NCI-H1417 treated with DMSO at 0.1 percent for 48 hours (cell line): ENCODE measurements at regions not wholly inside any gene's neighbourhood (a gene's known extent, or its start where the extent isn't known, plus 50 kb on each side); places are given as distances from the start of the nearest gene placed in this dataset.
A peak's percentile ranks its signal among the peaks of the same experiment; 100 is the strongest.

Experiments used
- DNase-seq: peaks from one replicate; lab custom pipeline; 2025; lab: John Stamatoyannopoulos, UW

DNA sequence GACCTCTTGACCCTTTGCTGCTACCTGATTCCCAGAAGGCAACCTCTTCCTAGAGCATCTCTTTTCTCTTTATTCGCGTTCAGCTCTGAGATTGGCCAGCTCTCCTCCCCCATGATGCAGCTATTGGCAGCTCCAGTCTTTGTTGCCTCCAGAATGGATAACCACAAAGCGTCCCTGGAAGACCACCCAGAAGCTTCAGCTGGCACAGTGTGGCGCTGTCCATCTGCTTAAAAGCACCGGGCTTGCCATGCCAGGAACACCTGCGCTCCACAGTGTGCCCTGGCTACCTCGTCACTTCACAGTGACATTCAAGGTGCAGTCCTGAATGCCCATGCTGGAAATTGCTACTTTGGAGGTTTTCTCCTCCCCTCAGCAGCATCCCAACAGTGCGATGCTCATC, 353.9 kb downstream of the LMO4 start:
- no peak for DNase-seq

DNA sequence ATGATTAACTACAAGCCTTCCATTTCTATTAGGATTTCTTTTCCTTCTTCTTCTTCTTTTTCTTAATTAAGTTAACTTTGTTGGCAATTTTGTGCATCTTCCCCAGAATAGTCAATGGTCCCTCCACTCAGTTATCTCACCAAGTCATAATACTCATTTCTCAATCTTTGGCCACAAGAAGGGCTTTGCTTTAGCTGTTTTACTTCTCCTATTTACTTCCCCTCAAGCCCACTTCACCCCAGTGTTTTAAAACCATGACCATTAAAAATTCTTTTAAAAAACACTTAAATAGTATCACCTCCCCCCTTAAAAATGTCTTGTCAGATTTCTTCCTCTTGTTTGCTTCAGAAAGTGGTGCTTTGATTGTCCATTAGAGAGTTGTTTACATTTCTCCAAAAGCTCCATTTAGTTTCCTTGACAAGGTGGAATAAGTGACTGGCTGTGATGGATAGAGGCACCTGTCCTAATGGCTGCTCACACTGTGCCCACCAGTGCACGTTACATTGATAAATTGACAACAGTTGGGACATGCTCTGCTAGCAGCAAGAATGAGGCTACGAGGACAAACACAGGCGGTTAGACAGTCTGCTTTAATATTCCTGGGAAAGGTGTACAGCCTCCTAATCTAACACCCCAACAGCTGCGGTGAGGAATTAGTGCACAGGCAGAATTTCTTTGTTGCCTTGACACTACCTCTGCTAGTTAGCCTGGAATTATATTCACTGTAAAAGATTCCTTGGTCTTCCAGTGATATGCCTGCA, 354.7 kb downstream of the LMO4 start:
- peak; percentile 57 for DNase-seq

DNA sequence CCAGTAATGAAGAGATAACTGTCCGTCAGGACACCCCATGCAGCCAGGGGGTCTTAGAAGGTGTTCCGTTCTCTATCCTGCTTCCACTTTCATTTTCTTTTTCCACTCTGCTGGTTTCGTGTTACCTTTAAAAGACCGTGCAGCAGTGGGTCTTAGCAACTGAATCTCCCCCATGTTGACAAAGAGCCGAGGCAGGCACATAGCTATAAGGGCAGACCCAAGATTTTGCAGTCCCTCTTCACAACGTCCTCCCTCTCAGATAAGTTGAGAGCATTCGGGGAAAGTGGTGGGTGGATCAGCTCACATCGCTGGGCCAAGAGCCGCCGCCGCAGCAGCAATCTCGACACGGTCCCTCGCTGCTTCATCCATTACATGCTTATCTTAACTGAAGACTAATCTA, 355.5 kb downstream of the LMO4 start:
- no peak for DNase-seq

DNA sequence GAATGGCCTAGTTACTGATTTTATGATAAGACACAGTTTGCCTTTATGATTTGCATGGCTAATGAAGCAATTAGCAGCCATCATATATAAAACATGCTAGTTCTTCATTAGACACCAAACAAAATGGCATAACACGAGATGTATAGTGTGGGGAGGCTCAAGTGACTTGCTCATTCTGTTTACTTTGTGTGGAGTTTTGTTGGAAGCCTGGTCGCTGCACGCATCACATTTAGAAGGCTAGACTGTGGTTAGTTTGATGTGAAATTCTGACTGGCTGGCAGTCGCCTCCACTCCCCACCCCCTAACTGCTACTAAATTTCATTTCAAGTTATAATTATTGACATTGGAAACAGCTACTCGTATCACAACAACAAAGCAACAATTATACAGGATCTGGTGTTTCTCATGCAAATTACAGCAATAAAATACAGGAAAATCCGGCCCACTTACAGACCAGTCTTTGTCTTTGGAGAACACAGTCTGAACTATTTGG, 356.1 kb downstream of the LMO4 start:
- no peak for DNase-seq

- DNase-seq: no peak
Observed at GRCh38 chr1:87685311-87686135, 356.8 kb downstream of the LMO4 start.

DNA sequence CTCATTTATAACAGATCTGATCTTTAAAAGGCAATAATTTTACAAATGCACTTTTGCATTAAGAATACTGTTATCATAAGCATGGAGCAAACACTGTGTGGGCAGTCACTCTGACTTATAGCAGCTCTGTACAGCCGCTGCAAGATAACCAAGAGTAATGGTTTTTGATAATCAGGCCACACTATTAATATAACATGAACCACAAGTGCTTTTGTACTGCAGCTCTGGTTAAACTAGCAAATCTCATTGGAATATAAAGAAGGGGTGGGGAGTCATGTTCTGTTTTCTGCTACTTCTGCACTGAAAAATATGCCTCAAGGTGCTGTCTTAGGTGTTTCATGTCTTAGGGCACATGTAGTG, 357.4 kb downstream of the LMO4 start:
- DNase-seq: no peak

DNA sequence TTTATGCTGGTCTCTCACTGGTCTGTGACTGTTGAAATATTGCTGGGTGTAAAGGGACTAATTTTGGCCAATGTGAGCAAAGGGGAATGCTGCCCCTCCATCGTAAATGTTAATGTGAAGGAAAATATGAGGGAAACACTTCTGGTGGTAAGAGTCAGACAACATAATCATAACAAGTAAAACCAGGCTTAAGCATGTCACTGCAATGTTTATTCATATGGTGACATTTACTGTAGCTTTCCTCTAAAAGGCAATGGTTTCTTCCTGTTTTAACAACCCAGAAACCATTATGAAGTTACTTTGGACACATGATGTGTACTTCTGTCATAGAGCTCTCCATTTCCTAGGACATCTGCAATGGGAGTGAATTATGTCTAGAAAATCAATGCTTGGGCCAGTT, 358.0 kb downstream of the LMO4 start:
- DNase-seq: no peak

- DNase-seq: no peak
Observed at GRCh38 chr1:87688136-87688535, 359.5 kb downstream of the LMO4 start.

DNA sequence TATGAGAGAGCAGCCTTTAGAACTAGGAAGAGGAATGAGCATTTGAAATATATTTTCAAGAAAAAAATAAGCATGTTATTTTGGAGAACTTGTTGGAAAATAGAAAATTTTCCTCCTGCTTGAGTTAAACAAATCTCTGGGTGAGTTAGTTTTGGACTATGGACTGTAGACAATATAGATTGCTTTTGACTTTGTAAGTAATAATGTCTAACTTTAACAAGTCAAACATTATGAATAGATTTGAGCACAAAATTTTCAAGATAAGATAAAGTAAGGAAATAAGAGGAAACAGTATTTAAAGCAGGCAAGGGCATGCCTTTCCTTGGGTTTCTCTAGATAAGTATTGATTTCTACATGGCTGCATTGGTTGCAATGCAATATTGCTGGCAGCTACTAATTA, 360.8 kb downstream of the LMO4 start:
- no peak for DNase-seq

DNA sequence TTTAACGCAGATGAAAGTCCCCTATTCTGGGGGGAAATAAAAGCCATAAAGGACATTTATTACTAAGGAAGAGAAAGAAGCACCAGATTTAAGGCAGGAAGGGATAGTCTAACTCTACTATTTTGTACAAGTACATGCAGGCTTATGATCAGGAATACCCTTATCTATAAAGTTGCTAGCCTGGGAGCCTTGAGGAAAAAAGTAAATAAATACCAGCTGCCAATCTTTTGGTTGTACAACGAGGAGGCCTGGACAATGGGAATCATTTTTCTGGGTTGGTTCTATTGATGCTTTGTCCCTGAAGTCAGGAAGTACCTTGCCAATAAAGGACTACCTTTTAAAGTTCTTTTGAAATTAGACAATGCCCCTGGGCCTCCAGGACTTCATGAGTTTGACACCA, 367.8 kb downstream of the LMO4 start:
- no peak for DNase-seq

GRCh38 chr1:87702455-87702854, 373.8 kb downstream of the LMO4 start:
- no peak for DNase-seq

- DNase-seq: no peak
Observed at GRCh38 chr1:87705233-87705632, 376.6 kb downstream of the LMO4 start.

- DNase-seq: no peak
Observed at GRCh38 chr1:87706203-87706602, 377.5 kb downstream of the LMO4 start.

- no peak for DNase-seq
Observed at GRCh38 chr1:87706779-87707228, 378.1 kb downstream of the LMO4 start.

GRCh38 chr1:87707411-87707810, 378.7 kb downstream of the LMO4 start:
- no peak for DNase-seq

- no peak for DNase-seq
Observed at GRCh38 chr1:87712261-87713010, 383.8 kb downstream of the LMO4 start.

DNA sequence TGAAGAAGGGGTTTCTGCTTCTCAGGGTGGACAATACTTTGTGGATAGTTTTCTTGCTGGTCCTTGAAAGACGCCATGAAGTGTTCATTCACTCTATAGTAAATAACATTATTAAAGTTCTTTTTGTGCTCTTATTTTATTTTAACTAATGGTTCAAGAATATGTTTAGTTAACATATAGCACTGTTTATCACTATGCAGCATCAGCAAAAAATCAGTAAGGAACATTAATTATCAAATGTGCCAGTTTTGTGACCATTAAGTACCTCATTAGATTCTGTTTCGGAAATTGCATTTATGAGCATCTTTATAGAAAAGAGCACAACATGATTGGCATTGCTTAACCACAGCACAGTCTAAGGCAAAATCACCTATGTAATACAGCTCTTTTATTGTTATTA, 385.6 kb downstream of the LMO4 start:
- DNase-seq: no peak

- DNase-seq: no peak
Observed at GRCh38 chr1:87715052-87715451, 386.4 kb downstream of the LMO4 start.

DNA sequence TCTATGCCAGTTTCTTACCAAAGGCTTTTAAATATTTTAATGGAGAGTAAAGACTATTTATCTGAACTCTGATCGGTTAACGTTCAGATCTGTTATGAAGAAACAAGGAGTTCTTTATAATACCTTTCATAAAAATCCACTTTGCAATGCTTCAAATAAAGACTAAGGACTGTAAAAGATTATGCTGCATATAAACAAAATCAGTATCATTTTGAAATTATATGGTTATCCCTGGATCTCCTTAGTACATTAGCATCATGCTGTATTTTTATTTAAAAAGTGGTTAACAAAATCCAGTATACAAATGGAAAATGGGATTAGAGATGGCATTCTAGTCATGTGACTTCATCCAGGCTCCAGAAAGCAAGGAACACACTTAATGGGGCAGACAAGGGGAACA, 386.8 kb downstream of the LMO4 start:
- DNase-seq: no peak

DNA sequence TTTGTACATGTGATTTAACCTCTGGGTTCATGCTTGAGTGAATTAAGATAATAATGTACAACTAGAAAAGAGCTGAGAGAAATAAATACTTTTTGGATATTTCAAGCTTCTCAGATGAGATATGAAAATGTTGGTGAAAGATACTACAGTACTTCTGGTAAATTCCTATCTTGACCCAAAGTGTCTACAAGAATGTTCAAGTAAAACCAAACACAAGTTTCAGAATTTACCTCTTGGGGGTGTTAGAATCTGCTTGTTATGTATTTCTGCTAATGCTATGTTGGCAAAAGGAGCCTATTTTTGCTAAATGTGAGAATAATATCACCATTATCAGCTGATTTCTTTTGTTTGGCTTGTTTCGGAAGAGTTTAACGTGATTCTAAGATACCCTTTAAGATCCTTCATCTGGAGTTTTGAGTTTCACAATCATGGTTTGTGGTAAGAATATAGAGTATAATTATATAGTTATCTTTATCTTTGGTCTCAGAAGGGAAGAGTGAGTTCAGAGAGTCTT, 388.5 kb downstream of the LMO4 start:
- DNase-seq: no peak

- no peak for DNase-seq
Observed at GRCh38 chr1:87718241-87718950, 389.7 kb downstream of the LMO4 start.

DNA sequence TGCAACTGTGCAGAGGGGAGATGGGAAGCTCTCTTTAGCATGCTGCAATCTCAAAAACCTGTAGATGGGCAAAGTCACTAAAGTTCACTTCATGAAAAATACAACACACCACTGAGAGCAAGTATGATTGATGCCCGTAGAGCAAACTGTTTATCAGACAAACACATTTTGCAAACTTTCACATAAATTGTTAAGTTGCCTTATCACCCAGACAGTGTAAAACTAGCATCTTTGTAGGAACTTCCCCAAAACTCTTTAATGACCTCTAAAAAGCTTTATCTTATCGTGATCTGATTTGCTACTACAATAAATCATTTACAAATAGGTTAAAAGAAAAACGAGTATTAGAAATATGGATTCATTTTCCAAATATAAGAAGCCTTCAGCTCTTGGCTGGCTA, 391.0 kb downstream of the LMO4 start:
- no peak for DNase-seq
